ENCODE measurements at regions not wholly inside any gene's neighbourhood (a gene's known extent, or its start where the extent isn't known, plus 50 kb on each side); places are given as distances from the start of the nearest gene placed in this dataset.

DNA sequence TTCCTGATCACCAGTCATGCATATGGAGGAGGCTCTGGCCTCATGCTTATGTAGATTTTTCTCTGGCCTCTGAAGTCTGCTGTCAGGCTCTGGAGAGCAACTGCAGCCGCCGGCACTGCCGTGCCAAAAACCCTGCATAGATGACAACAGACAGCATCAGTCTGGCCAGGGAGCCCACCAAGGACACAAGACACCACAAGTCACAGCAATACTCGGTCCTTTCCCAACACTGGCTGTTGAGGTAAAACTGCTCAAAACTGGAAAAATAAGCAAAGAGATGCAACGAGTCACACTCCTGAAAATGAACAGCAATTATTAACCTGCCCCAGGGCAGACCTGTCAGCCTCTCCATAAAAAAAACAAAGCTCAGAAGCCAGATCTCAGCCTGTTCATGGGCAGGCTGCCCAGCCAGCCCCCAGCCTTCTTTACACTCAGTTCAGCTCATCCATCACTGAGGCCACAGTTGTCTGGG is 186.0 kb upstream of the RAB6C start:
- Histone ChIP-seq H3K9me3 (no peaks in the 10 kb centered on the region), H3K27ac (no peak overlapping the region), H3K27me3 (no peaks in the 10 kb centered on the region), H3K36me3 (no peaks in the 10 kb centered on the region), H3K4me1 (no peaks in the 10 kb centered on the region), H3K4me3 (no peak overlapping the region)
- WGBS (ENCODE audit: insufficient coverage, low coverage, low lambda C conversion rate, missing lambda C conversion rate), result 35% methylated on average over 5 of the region's 5 CpGs
- no peak for DNase-seq
- intact Hi-C loops (cut with DNase I), result no loop called here
- ATAC-seq, result no peak
- TF ChIP-seq POLR2A (IDR thresholded peaks at IDR 0.05) (no peak), CTCF (IDR thresholded peaks at IDR 0.05) (no peak)

- Histone ChIP-seq H3K36me3 (no peaks in the 10 kb centered on the region), H3K27ac (no peak overlapping the region), H3K4me1 (no peaks in the 10 kb centered on the region), H3K27me3 (no peaks in the 10 kb centered on the region), H3K4me3 (no peak overlapping the region), H3K9me3 (no peaks in the 10 kb centered on the region)
- intact Hi-C loops (cut with DNase I), result no loop called here
- no peak for DNase-seq
- WGBS (ENCODE audit: insufficient coverage, low coverage, low lambda C conversion rate, missing lambda C conversion rate), result 61% methylated on average over 2 of the region's 5 CpGs
- ATAC-seq, result no peak
- TF ChIP-seq CTCF (IDR thresholded peaks at IDR 0.05), result no peak
- no peak for TF ChIP-seq POLR2A (IDR thresholded peaks at IDR 0.05)
Measured at GRCh38 chr2:129794116-129794515, 185.3 kb upstream of the RAB6C start.

GRCh38 chr2:129794540-129794939 is 184.9 kb upstream of the RAB6C start:
- intact Hi-C loops (cut with DNase I), result no loop called here
- 82% methylated on average over 7 of the region's 15 CpGs for WGBS (ENCODE audit: insufficient coverage, low coverage, low lambda C conversion rate, missing lambda C conversion rate)
- H3K4me3 ChIP-seq, result no peak overlapping the region

DNA sequence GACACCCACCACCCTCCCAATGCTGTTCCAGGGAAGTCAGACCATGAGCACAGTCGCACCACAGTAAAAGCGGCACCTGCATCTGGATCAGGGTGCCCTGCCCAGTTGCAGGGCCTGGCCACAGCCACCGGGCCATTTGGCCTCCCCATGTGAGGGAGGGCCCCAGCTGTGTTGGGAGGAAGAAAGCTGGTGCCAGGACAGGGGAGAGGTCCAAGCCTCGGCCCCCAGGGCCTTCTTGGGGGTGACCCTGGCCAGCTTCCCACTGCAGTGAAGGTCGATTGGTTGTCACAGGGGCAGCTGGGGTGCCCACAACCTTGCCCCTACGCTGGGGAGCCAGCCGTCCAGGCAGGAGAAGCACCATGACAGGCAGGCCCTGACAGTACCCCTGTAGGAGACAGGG is 183.2 kb upstream of the RAB6C start:
- ATAC-seq (no peak), DNase-seq (no peak)
- Histone ChIP-seq H3K27me3 (no peaks in the 10 kb centered on the region), H3K36me3 (no peaks in the 10 kb centered on the region), H3K4me1 (no peaks in the 10 kb centered on the region), H3K27ac (no peak overlapping the region), H3K9me3 (no peaks in the 10 kb centered on the region), H3K4me3 (no peak overlapping the region)
- TF ChIP-seq POLR2A (IDR thresholded peaks at IDR 0.05) (no peak), CTCF (IDR thresholded peaks at IDR 0.05) (no peak)
- no CpG with 5 or more reads among the region's 7 CpGs for WGBS (ENCODE audit: insufficient coverage, low coverage, low lambda C conversion rate, missing lambda C conversion rate)
- intact Hi-C loops (cut with DNase I), result no loop called here

More at GRCh38 chr2:129794540-129794939, 184.9 kb upstream of the RAB6C start:
- no peaks in the 10 kb centered on the region for H3K27me3 ChIP-seq
- no peaks in the 10 kb centered on the region for H3K36me3 ChIP-seq
- DNase-seq, result no peak
- H3K4me1 ChIP-seq, result no peaks in the 10 kb centered on the region
- no peak overlapping the region for H3K27ac ChIP-seq
- TF ChIP-seq POLR2A (IDR thresholded peaks at IDR 0.05), result no peak
- no peaks in the 10 kb centered on the region for H3K9me3 ChIP-seq
- ATAC-seq, result no peak

DNA sequence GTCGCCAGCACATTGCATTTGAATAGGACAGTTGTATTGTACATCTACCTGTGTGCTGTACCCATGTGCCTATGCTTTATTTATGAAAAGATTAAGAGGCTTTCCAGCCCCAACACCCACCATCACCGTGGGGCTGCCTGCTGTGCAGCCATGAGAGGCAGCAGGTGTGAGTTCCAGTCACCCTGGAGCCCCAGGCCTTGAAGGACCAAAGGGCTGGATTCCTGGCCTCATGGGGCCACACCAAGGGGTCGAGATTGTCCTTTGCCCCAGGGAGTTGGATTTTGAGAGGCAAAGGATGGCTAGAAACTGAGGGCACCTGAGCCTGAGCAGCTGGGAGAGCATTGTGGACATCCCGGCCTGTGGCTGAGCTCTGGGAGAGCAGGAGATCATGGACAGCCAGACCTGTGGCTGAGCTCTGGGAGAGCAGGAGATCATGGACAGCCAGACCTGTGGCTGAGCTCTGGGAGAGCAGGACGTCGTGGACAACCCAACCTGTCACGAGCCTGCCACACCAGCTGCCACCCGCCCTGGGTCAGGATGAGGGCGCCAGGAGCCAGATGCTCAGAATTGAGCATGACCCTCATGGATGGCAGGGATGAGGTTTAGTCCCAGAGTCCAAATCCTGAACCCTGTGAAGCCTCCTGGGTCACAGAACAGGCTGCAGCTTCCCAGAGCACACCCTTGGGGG is 182.5 kb upstream of the RAB6C start:
- 58% methylated on average over 3 of the region's 9 CpGs for WGBS (ENCODE audit: insufficient coverage, low coverage, low lambda C conversion rate, missing lambda C conversion rate)
- H3K4me1 ChIP-seq, result no peaks in the 10 kb centered on the region
- no peak overlapping the region for H3K27ac ChIP-seq
- no peak for ATAC-seq
- DNase-seq, result no peak
- TF ChIP-seq POLR2A (IDR thresholded peaks at IDR 0.05), result no peak
- no peak for TF ChIP-seq CTCF (IDR thresholded peaks at IDR 0.05)
- no peaks in the 10 kb centered on the region for H3K9me3 ChIP-seq
- intact Hi-C loops (cut with DNase I), result no loop called here
- H3K27me3 ChIP-seq, result no peaks in the 10 kb centered on the region
- no peaks in the 10 kb centered on the region for H3K36me3 ChIP-seq
- H3K4me3 ChIP-seq, result no peak overlapping the region

Measured in right lobe of liver (tissue), 6 donors.